ENCODE measurements at regions not wholly inside any gene's neighbourhood (a gene's known extent, or its start where the extent isn't known, plus 50 kb on each side); places are given as distances from the start of the nearest gene placed in this dataset.

DNA sequence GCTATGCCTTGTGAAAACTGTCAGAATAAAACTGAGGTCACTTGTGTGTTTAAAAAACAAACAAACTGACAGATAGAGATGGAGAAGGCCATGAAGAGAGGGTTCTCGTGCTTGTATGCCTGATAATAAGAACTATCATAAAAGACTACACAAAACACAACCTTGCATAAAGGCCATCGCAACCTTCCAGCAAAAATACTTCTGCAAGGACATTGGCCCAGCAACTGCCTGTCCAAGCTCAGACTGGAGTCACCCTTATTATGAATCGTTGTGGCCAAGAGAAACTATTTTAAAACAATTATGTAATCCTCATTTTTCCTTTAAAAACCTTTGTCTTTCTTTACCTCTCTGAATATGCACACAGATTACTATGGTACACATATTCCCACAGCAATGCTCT, 93.0 kb upstream of the SMLR1 start:
- TF ChIP-seq, protein P1, sequence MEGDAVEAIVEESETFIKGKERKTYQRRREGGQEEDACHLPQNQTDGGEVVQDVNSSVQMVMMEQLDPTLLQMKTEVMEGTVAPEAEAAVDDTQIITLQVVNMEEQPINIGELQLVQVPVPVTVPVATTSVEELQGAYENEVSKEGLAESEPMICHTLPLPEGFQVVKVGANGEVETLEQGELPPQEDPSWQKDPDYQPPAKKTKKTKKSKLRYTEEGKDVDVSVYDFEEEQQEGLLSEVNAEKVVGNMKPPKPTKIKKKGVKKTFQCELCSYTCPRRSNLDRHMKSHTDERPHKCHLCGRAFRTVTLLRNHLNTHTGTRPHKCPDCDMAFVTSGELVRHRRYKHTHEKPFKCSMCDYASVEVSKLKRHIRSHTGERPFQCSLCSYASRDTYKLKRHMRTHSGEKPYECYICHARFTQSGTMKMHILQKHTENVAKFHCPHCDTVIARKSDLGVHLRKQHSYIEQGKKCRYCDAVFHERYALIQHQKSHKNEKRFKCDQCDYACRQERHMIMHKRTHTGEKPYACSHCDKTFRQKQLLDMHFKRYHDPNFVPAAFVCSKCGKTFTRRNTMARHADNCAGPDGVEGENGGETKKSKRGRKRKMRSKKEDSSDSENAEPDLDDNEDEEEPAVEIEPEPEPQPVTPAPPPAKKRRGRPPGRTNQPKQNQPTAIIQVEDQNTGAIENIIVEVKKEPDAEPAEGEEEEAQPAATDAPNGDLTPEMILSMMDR (IDR thresholded peaks at IDR 0.05) = no peak
- no peak for TF ChIP-seq POLR2A (IDR thresholded peaks at IDR 0.05)
- no peak for TF ChIP-seq POLR2AphosphoS5 (IDR thresholded peaks at IDR 0.05; ENCODE audit: insufficient read depth in 1 of 2, low read depth in 1 of 2)
